SK-N-MC (cell line): ENCODE measurements at regions not wholly inside any gene's neighbourhood (a gene's known extent, or its start where the extent isn't known, plus 50 kb on each side); places are given as distances from the start of the nearest gene placed in this dataset.

Source experiments
- EZH2 ChIP-seq: fragments of 200-600 bp; sonication (generic); IDR thresholded peaks from one replicate; pipeline ENCODE4 v1.6.1; 2017; ENCODE audit warnings: antibody characterized with exemption
- POLR2AphosphoS5 ChIP-seq: IDR thresholded peaks from 2 replicates; pipeline ENCODE4 v1.6.1; 2012; ENCODE audit warnings: mild to moderate bottlenecking, low read depth, low read length, borderline replicate concordance

GRCh38 chr2:180596453-180596852, 384.0 kb upstream of the UBE2E3 start:
- TF ChIP-seq EZH2 (no peak), POLR2AphosphoS5 (no peak)
